Erythroblast (primary cell): ENCODE measurements at regions not wholly inside any gene's neighbourhood (a gene's known extent, or its start where the extent isn't known, plus 50 kb on each side); places are given as distances from the start of the nearest gene placed in this dataset.

ENCODE experiments used
- GATA1 ChIP-seq: IDR thresholded peaks from 2 replicates; pipeline ENCODE4 v1.6.1; 2011; ENCODE audit warnings: low read depth, mild to moderate bottlenecking, control low read depth, low read length, moderate library complexity
- POLR2A ChIP-seq: IDR thresholded peaks from 2 replicates; pipeline ENCODE4 v1.6.1; 2011; ENCODE audit warnings: mild to moderate bottlenecking, low read length

GRCh38 chr22:25495285-25495684 lies 69.2 kb upstream of the GRK3 start:
- TF ChIP-seq POLR2A (no peak), GATA1 (no peak)
